HFFc6 (cell line): ENCODE measurements at regions not wholly inside any gene's neighbourhood (a gene's known extent, or its start where the extent isn't known, plus 50 kb on each side); places are given as distances from the start of the nearest gene placed in this dataset.

Experiments used
- DNase-seq: peaks from one replicate; pipeline ENCODE4 v3.0.0-alpha.2; 2018
- H3K27ac Mint-ChIP-seq: 2 replicates; pipeline ENCODE4 v1.8.0; 2020; ENCODE audit warnings: mild to moderate bottlenecking, mixed read lengths
- H3K27me3 Mint-ChIP-seq: 2 replicates; pipeline ENCODE4 v1.8.0; 2021; ENCODE audit warnings: mild to moderate bottlenecking, moderate library complexity, mixed read lengths; ENCODE audit not compliant: insufficient read depth
- H3K36me3 Mint-ChIP-seq: 2 replicates; pipeline ENCODE4 v1.8.0; 2021; ENCODE audit warnings: low read depth, mixed read lengths
- H3K4me1 Mint-ChIP-seq: 2 replicates; pipeline ENCODE4 v1.8.0; 2020; ENCODE audit warnings: low read depth, mixed read lengths
- H3K4me3 Mint-ChIP-seq: 2 replicates; pipeline ENCODE4 v1.8.0; 2020; ENCODE audit warnings: mild to moderate bottlenecking, moderate library complexity, mixed read lengths
- H3K9me3 Mint-ChIP-seq: 2 replicates; pipeline ENCODE4 v1.8.0; 2020; ENCODE audit warnings: mild to moderate bottlenecking, mixed read lengths
- TF ChIP-seq, protein P1 (sequence below): fragments of 200-600 bp; sonication (generic); IDR thresholded peaks from 2 replicates; pipeline ENCODE4 v1.5.0; 2021; ENCODE audit warnings: antibody characterized with exemption, mild to moderate bottlenecking

DNA sequence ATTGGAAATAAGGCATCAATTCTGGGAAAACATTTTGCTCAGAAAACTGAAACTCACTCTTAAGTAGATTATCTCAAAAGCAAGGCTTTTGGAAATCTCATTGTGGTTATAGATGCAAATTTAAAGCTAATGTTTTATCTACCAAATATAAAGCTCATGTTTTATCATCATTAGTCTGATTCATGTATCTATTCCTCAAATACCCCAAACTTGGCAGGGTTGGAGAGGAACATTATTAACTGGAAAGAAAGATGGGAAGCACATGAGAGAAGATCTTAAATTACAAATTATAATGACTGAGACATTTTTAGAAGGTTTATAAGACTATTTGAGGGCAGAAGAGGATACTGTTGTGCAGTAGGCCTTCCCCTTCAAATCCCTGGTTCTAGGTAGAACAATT is 137.3 kb upstream of the TGFBR2 start:
- Mint-ChIP-seq H3K4me3 (no peak overlapping the region), H3K27me3 (no peaks in the 10 kb centered on the region), H3K36me3 (peaks cover 9% of the 10 kb centered on the region; the same call in 1 of the 2 replicates), H3K4me1 (peaks cover 62% of the 10 kb centered on the region), H3K9me3 (no peaks in the 10 kb centered on the region), H3K27ac (no peak overlapping the region)
- DNase-seq = no peak
- TF ChIP-seq, protein P1, sequence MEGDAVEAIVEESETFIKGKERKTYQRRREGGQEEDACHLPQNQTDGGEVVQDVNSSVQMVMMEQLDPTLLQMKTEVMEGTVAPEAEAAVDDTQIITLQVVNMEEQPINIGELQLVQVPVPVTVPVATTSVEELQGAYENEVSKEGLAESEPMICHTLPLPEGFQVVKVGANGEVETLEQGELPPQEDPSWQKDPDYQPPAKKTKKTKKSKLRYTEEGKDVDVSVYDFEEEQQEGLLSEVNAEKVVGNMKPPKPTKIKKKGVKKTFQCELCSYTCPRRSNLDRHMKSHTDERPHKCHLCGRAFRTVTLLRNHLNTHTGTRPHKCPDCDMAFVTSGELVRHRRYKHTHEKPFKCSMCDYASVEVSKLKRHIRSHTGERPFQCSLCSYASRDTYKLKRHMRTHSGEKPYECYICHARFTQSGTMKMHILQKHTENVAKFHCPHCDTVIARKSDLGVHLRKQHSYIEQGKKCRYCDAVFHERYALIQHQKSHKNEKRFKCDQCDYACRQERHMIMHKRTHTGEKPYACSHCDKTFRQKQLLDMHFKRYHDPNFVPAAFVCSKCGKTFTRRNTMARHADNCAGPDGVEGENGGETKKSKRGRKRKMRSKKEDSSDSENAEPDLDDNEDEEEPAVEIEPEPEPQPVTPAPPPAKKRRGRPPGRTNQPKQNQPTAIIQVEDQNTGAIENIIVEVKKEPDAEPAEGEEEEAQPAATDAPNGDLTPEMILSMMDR = no peak

- TF ChIP-seq, protein P1 = no peak
- Mint-ChIP-seq H3K4me3 (no peak overlapping the region), H3K9me3 (no peaks in the 10 kb centered on the region), H3K4me1 (peaks cover 62% of the 10 kb centered on the region), H3K36me3 (peaks cover 6% of the 10 kb centered on the region; the same call in 1 of the 2 replicates), H3K27me3 (no peaks in the 10 kb centered on the region), H3K27ac (peak overlapping the region; percentile 44)
- DNase-seq = peak; percentile 23
These were observed 135.9 kb upstream of the TGFBR2 start for GRCh38 chr3:30470496-30470895.

- peak overlapping the region; percentile 32; the same call in 1 of the 2 replicates for H3K27ac Mint-ChIP-seq
- DNase-seq = no peak
- no peaks in the 10 kb centered on the region for H3K9me3 Mint-ChIP-seq
- no peak overlapping the region for H3K4me3 Mint-ChIP-seq
- H3K36me3 Mint-ChIP-seq = no peaks in the 10 kb centered on the region; the same call in 1 of the 2 replicates
- no peaks in the 10 kb centered on the region for H3K27me3 Mint-ChIP-seq
- H3K4me1 Mint-ChIP-seq = peaks cover 62% of the 10 kb centered on the region
- TF ChIP-seq, protein P1 = no peak
These were observed 135.3 kb upstream of the TGFBR2 start for GRCh38 chr3:30471066-30471465.

- Mint-ChIP-seq H3K4me1 (peaks cover 68% of the 10 kb centered on the region), H3K36me3 (no peaks in the 10 kb centered on the region), H3K9me3 (no peaks in the 10 kb centered on the region), H3K4me3 (no peak overlapping the region), H3K27ac (no peak overlapping the region), H3K27me3 (no peaks in the 10 kb centered on the region)
- TF ChIP-seq, protein P1 = no peak
- DNase-seq = no peak
These were observed 134.5 kb upstream of the TGFBR2 start for GRCh38 chr3:30471796-30472489.

DNA sequence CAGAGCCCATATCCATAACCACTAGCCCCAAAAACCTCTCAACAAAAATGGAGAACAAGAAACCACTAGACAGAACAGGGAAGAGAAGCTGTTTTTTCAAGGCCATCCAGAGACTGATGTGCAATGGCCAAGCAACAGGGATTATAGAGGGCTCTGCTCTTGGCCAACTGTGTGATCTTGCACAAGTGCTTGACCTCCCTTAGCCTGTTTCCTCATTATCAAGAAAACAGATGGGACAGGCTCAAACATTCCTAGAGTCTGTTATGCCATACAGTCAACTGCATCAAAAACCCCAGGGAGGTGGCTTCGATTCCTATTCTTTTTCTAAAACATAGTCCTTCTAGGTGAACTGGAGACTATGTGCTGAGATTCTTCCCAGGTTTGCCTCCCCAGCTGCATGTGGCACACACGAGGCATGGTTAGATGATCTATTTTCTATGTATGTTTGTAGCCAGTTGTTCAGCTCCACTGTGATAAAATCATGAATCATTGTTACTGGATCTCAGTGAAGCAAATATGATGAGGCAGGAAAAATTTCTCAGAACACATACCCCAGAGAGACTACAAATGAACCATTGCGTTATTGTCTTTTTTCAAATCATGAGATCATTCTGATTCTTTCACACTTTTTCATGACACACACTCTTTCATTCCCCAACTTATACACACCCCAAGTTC is 132.9 kb upstream of the TGFBR2 start:
- peak; percentile 26 for DNase-seq
- Mint-ChIP-seq H3K27me3 (no peaks in the 10 kb centered on the region), H3K4me1 (peaks cover 58% of the 10 kb centered on the region), H3K36me3 (no peaks in the 10 kb centered on the region), H3K4me3 (no peak overlapping the region), H3K27ac (peak overlapping the region; percentile 3; the same call in 1 of the 2 replicates), H3K9me3 (no peaks in the 10 kb centered on the region)
- TF ChIP-seq, protein P1 = no peak
